ENCODE measurements at regions not wholly inside any gene's neighbourhood (a gene's known extent, or its start where the extent isn't known, plus 50 kb on each side); places are given as distances from the start of the nearest gene placed in this dataset.

GRCh38 chr20:48035961-48036731, 250.9 kb upstream of the SULF2 start:
- TF ChIP-seq CTCF (conservative IDR thresholded peaks at IDR 0.05) (no peak), EZH2 (IDR thresholded peaks at IDR 0.05; ENCODE audit: low read depth) (no peak)
